HG03139 (cell line): ENCODE measurements at regions not wholly inside any gene's neighbourhood (a gene's known extent, or its start where the extent isn't known, plus 50 kb on each side); places are given as distances from the start of the nearest gene placed in this dataset.
A peak's percentile ranks its signal among the peaks of the same experiment; 100 is the strongest.
"Not testable (repeated sequence)": the region's sequence is repeated elsewhere in the genome, so short reads cannot be mapped to it uniquely, and the experiment has no call there.

ENCODE experiments used
- ATAC-seq: cut with Tn5 transposase; IDR thresholded peaks from one replicate; pipeline ENCODE4 v1.9.1; 2021; ENCODE audit not compliant: unreplicated experiment

DNA sequence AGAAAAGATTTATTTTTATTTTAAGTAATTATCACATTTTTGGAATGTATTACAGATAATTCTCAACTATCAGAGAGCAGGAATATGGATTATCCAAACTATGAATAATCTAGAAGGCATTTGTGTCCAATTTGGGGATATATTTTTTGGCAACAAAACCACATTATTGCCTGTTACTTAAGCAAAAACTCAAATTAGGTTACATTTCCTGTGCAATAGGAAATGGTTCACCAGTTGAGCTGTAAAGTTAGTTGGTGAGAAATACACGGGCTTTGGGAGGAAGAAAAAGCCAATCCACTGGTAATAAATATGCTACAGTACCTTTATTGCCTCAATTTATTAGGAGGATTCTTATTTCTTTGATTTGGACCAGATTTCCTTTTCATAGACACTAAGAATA, 1075.2 kb downstream of the PCDH9 start:
- ATAC-seq = no peak

DNA sequence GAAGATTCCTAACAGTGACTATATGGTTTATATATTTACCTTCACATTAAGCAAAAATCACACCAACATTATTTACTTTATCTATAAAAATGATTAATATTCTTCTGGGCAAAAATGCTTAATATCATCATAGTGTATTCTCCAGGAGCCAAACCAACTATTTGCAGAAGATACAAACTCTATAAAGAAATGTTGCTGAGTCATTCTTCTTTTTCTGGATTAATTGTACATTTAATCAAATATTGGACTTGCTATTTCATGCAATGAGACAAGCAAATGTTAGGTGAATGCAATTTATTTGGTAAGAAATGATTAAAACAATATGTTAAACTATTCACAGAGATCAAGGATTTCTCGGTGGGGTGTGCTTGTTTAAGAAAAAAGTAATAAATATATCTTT, 1075.8 kb downstream of the PCDH9 start:
- no peak for ATAC-seq

DNA sequence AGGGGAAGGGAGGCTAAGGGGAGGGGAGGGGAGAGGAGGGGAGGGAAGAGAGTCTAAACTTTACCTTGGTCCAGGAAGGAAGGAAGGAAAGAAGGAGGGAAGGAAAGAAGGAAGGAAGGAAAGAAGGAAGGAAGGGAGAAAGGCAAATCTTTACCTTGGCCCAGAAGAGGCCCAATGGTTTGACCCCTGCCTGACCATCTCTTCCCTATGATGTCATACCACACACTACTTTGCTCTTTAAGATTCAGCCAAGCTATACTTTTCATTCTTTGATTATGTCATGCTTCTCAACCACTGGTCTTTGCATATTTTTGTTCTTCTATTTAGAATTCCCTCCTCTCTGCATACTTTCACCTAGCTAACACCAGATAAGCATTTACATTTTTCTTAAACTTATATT, 1077.5 kb downstream of the PCDH9 start:
- no peak for ATAC-seq

DNA sequence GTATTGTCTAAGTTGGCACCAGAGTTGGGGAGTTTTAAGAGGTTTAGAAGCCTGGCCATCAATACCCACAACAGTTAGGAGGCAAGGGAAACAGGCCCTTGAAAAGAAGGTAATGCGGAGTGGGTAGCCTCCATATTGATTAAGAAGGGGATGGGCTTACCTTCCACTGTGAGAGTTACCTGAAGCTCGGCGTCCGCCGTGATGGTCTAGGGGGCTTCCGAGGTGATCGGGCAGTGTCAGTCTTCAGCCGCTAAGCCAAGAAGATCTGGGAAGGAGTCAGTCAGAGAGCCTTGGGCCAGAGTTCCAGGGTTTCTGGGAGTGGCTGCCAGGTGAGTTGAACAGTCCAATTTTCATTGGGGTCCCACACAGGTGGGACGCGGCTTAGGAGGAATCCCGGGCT, 1085.8 kb downstream of the PCDH9 start:
- not testable (repeated sequence) for ATAC-seq

DNA sequence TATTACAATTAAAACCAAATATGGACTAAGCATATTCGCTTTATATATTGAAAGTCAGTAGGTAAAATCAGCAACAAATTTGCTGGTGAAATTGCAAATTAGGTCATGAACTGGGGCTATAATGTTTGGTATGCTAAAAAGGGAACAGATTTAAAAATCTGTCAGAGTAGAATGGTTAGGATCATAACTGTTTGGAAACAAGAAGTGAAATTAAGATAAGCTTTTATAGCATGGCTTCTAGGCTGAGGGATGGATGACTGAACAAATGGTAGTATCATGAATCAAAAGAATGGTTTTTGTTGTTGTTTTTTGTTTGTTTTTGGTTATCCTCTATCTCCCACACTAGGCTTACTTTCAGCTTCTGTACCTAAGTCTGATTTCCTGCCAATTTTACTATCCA, 1090.4 kb downstream of the PCDH9 start:
- ATAC-seq = no peak

DNA sequence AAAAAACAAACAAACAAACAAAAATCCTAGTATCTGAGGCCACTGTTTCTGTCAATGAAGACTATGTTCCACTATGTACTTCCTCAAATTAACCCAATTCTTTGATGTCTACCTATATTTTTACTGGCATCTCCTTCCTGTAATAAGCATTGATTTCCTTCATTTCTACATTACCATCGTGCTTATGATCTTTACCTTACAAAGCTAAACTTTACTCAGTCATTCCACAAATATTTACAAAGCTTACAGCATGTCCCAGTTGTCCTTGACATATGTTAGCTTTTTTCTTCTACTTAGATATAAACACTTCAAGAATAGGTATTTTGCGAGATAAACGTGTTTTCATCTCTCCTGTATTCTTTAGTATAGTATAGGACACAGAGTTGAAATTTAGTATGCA, 1090.9 kb downstream of the PCDH9 start:
- no peak for ATAC-seq

DNA sequence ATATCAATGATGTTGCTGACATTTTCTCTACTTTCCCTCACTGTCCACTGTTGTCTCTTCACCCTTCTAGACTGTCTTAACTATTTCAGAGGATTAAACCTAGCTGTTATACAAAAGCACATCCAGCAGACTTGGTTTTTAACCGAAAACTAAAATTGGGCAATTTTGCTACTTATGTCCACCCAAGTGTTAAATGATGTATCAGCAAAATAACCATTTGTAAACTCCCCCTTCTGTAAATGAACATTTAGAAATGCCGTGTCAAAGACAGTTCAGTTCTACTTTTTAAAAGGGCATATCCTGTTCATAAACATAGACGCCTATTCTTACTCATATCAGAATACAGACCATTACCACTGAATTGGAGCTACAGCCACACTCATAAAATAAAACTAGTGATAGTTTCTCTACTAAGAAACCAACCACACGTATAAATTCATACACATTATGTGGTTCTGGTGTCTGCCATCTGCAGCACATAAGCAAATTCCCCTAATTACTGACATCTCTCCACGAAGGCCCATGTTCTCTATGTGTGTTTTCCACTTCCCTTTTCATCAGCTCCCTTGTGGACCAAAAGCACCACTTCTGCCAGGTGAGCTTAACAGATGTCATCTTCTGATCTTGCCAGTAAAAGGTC, 1091.8 kb downstream of the PCDH9 start:
- ATAC-seq = peak; percentile 89

DNA sequence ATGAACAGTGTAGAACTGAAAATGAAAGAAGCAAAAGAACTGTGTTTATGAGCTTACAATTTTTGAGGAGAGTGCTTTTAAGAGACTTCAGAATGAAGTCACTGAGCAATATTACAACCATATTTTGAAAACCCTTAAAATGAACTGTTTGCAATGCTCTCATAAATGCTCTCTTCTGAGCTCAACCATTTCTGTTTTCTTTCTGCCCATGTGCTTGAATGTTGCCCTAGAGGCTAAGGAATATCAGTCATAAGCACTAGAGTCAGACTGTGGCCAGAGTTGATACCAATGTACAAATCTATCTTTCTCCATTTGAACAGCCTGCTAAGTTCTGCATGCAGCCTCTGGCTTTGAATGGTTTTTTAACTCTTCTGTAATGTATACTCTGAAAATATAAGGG, 1092.8 kb downstream of the PCDH9 start:
- no peak for ATAC-seq

DNA sequence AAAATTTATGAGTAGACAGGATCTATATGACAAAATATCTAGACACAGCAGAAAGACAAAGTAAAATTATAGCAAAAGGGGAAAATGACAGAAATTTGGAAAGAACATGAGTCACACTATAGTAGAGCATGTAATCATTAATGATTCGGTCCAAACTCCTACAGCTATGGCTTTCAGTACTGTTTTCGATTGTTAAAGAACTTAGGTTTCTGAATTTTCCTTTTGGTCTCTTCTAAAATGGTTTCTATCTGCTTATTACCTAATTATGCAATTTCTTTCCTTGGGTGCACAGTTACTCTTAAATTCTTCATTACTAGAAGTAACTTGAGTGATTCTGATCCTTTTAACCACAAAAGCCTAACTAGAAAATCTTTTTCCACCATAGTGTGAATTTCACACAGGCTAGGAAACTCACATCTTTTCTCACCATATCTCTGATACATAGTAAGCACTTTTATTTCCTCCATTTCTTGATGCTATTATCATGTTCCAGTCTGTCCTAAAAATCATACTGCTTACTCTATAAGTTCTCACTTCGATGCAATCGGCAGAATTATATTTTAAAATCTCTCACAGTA, 1101.4 kb downstream of the PCDH9 start:
- peak; percentile 86 for ATAC-seq

DNA sequence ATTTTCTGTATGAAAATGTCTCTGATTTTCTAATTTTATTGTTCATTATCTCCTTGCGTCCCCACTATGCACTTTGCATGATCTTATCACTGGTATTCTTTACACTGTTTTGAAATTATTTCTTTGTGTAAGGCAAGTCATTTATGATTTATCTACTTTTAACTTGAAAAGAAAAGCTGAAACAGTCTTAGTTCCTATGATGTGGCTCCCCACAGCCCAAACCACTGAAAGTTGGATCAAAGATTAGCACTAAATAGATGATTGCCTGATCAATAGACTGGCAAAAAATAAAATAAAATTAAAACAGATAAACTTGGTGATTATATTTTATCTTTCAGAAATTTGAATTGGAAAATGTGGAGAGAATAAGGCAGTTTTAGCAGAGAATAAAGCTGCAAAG, 1101.9 kb downstream of the PCDH9 start:
- peak; percentile 45 for ATAC-seq

DNA sequence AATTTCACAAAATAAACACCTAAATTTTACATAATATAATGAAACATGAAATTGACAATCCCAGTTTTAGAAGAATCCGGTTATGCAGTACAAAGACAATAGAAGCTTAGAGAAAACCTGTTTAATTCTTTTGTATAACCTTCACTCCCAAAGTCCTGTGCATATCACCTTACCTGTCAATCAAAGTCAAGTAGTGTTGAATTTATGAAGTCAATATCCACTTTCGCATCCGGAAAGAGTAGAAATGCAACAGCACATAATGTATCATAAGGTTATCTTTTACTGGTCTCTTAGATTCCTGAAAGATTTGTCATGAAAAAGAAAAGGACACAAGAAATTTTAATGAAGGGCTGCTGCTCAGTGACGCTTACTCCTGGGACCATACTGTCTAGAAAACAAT, 1112.6 kb downstream of the PCDH9 start:
- ATAC-seq = no peak

DNA sequence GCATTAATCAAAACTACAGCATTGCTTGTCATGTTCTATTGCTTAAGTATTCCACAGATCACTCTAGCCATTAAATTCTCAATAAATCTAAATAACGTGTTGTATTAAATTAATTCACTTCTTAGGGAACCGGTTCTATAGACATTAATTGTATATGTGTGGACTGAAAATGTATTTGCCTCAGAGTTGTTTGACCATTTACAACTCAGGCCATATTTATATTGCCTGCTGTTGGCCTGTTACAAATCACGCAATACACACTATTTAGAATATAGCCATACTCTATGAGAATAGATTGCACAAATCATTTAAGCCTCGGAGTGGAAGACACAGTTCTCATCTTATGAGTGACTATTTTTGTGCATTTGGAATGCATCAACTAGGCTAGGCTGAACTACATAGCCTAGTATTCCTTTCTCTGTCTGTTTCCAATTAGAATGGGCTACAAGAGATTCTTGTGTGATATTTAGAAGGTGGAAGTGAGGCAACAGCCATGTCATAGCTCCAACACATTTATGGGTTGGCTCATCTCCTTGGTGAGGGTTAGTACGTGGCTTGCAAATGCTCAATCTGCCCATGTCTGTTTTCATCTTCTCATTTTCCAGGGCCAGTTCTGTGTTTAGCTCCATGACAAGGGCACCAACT, 1116.1 kb downstream of the PCDH9 start:
- no peak for ATAC-seq

DNA sequence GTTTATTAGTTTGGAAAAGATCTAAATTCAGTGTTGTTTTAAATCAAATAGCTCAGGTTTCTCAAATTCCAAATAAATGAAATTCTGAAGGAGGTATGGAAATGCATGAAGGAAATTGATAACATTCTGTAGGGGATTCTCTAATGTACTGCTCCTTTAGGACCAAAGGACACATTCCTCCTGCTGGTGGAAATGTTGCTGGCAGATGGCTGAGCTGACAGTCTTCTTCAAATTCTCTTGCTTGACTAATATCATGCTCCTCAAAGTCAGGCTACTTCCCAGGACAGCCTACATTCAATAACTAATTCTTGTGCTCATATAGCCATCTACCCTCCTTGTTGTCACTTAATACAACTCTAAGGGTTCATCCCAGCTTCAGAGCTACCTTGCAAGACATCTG, 1118.5 kb downstream of the PCDH9 start:
- no peak for ATAC-seq

DNA sequence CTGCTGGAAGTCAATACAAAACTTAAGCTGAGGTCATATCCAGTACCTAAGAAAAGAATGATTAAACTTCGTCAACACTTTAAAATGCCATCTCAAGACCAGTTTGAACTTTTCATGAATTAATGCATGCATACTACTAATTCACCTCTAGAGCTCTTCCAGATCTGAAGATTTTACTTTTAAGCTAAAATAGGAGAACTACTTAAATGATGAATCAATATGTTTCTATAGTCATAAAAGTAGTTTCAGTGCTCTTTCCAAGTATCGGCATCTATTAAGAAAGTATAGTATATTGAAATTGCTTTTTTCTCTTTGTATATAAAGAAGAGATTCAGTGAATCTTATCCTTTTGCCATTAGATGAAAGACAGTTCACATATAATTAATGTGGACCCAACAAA, 1123.9 kb downstream of the PCDH9 start:
- ATAC-seq = no peak

DNA sequence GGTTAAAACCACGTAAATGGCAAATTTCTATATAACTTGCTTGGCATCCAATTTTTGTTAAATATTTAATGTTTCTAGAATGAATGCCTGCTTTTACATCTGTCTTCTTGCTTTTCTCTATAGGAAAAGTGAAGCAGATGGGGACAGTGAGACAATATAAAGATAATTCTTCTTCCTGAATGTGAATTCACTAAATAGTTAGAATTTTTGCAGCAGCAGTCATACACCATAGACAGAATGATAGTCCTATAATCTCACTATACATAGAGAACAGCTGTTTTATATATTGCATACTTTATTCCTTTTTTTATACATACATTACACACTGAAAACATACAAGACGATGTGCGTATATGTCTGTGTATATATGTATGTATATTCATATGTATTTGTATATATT, 1127.3 kb downstream of the PCDH9 start:
- no peak for ATAC-seq

DNA sequence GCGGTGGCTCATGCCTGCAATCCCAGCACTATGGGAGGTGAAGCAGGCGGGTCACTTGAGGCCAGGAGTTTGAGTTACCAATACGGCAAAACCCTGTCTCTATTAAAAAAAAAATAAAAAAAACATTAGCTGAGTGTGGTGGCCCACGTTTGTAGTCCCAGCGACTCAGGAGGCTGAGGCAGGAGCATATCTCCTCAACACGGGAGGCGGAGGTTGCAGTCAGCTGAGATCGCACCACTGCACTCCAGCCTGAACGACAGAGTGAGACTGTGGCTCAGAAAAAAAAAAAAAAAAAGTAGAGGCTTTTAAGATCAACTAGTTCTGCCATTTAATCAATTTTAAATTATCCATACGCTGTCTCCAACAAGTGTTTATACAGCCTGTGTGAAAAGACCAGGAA, 1130.3 kb downstream of the PCDH9 start:
- no peak for ATAC-seq

DNA sequence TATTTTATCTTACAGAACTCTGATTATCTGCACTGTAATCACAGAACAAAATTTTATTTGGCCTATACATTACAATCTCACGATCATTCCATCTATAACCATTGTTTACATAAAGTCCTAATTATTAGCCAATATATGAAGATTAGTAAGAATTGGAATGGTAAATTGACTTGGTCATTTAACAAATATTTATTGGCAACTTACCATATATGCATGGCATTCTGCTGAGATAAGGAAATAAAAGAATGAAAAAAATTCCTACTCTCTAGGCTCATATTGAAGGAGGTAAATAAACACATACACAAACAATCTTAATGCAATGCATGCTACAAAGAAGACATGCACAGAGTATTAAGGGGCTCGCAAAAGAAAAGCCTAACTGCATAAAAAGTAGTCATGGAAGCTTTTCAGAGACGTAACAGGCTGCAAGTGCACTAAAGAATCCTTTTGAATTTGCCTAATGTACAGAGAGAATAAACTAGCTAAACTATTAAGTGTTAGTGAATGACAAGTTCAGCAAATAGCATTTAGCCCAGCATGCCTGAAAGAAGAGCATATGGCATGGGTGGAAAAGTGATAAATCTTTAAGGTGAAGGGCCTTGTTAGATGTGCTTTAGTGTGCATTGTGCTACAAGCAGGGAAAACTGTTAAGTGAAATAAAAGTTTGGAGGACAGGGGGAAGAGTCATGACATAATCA, 1131.1 kb downstream of the PCDH9 start:
- no peak for ATAC-seq

DNA sequence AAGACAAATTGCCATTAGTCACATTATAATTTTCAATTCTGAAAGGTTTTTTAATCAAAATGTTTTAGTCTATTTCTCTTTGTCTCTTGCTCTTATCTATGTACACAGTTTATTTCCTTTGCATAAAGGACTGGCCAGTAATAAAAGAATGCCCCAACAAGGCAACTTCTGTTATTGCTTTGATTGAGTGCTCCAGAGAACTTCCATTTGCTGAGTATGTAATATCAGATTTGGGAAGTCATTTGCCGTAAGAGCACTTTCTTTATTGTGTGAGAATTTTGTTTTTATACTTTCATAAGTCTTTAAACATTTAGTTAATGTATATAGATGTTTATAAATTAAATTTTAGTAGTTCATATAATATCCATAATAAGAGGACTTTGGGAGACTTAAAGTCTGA, 1140.4 kb downstream of the PCDH9 start:
- ATAC-seq = no peak

DNA sequence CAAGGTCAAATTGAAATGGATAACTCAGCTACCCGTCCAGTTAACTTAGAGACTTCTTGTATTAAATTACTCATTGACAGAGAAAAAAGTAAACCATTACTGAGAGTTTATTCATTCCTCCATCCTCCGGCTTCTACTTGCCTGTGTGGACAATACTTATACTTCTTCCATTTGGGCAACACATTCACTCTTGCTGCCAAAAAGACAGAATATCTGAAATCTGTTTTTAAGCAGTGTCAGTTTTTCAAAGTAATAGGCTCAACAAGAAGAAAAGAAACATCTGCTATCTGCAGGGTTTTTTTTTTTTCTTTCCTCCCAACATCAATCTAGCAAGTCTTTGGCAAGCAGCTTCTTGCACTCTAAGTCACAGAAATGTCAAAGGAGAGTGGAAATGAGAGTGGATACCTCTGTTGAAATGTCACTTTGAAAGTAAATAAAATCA, 1142.8 kb downstream of the PCDH9 start:
- ATAC-seq = peak; percentile 70

DNA sequence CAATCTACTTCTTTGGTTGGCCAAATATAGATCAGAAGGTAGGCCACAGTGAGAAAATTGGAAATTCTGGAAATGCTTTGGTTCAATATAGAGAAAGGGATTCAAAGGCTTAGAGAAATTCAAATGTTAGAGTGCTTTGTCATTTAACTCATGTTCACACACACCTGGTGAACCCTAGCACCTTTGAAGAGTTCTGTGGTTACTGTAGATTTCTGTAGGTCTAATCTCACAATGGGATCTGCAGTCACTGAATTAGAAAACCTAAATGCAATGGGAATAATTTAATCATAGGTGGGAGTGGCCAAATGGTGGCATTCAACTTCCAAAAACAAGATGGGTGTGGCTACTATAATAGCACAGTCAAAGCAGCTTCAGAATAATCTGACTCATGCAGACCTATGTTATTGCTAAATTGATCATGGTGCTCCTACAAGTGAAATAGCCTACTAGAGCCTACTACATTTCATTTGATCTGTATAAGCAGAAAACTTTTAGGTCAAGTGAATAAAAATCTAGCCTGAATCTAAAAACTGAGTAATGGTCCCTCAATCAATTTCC, 1152.9 kb downstream of the PCDH9 start:
- ATAC-seq = no peak

DNA sequence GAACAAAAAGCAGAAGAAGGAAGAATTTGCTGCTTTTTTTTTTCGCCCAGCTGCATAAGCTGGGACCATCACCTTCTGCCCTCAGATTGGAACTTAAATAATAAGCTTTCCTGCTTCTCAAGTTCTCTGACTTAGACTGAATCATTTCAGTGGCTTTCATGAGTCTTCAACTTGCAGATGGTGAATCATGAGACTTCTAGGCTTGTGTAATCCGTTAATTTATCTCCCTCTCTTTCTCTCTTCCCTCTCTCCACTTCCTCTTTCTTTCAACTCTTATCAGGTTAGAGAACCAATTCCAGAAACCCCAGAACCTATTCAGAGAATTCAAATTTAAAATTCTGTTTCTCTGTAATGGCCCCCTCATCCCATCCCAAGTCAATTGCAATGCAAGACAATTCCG, 1153.7 kb downstream of the PCDH9 start:
- no peak for ATAC-seq
